ENCODE measurements at regions not wholly inside any gene's neighbourhood (a gene's known extent, or its start where the extent isn't known, plus 50 kb on each side); places are given as distances from the start of the nearest gene placed in this dataset.

- Histone ChIP-seq H3K9me3 (ENCODE audit: control insufficient read depth in 2 of 3, low read length in 3 of 3) (no peaks in the 10 kb centered on the region), H3K27ac (ENCODE audit: low read depth, low read length) (no peak overlapping the region), H3K27me3 (ENCODE audit: control insufficient read depth in 2 of 2, insufficient read depth in 2 of 2, low read length in 2 of 2) (no peaks in the 10 kb centered on the region), H3K4me3 (ENCODE audit: low read length) (no peak overlapping the region), H3K4me1 (ENCODE audit: control insufficient read depth in 2 of 2, insufficient read depth in 2 of 2, low read length in 2 of 2) (no peaks in the 10 kb centered on the region), H3K36me3 (ENCODE audit: control insufficient read depth in 2 of 3, insufficient read depth in 3 of 3, low read length in 3 of 3) (no peaks in the 10 kb centered on the region)
- peaks cover 0 to 3% (median 0%) of the 10 kb centered on the region in 7 donors for H3K4me1 Mint-ChIP-seq
- ATAC-seq (no peak), DNase-seq (no peak)
- no peaks in the 10 kb centered on the region for H3K36me3 Mint-ChIP-seq
- ChIA-PET CTCF (no interaction called here), POLR2A (no interaction called here)
- H3K4me3 Mint-ChIP-seq: no peak overlapping the region
- H3K9me3 Mint-ChIP-seq: no peaks in the 10 kb centered on the region
- intact Hi-C loops (cut with micrococcal nuclease): no loop called here
- H3K27me3 Mint-ChIP-seq: peaks cover 15 to 34% (median 17%) of the 10 kb centered on the region in 5 donors
- no peak overlapping the region for H3K27ac Mint-ChIP-seq
Measured at GRCh38 chr3:159898147-159898546, 90.5 kb upstream of the IL12A start.

- no peak overlapping the region for H3K27ac Mint-ChIP-seq
- H3K4me3 Mint-ChIP-seq: no peak overlapping the region
- H3K4me3 ChIP-seq (ENCODE audit: low read length): no peak overlapping the region
- H3K36me3 ChIP-seq (ENCODE audit: control insufficient read depth in 2 of 3, insufficient read depth in 3 of 3, low read length in 3 of 3): no peaks in the 10 kb centered on the region
- H3K9me3 ChIP-seq (ENCODE audit: control insufficient read depth in 2 of 3, low read length in 3 of 3): no peaks in the 10 kb centered on the region
- no peaks in the 10 kb centered on the region for H3K9me3 Mint-ChIP-seq
- peaks cover 15 to 34% (median 18%) of the 10 kb centered on the region in 5 donors for H3K27me3 Mint-ChIP-seq
- intact Hi-C loops (cut with micrococcal nuclease): no loop called here
- no peak overlapping the region for H3K27ac ChIP-seq (ENCODE audit: low read depth, low read length)
- no peaks in the 10 kb centered on the region for H3K27me3 ChIP-seq (ENCODE audit: control insufficient read depth in 2 of 2, insufficient read depth in 2 of 2, low read length in 2 of 2)
- peaks cover 0 to 3% (median 0%) of the 10 kb centered on the region in 7 donors for H3K4me1 Mint-ChIP-seq
- no peak for DNase-seq
- ATAC-seq: no peak
- POLR2A ChIA-PET: no interaction called here
- CTCF ChIA-PET: no interaction called here
- no peaks in the 10 kb centered on the region for H3K36me3 Mint-ChIP-seq
- no peaks in the 10 kb centered on the region for H3K4me1 ChIP-seq (ENCODE audit: control insufficient read depth in 2 of 2, insufficient read depth in 2 of 2, low read length in 2 of 2)
Measured at GRCh38 chr3:159899166-159899565, 89.5 kb upstream of the IL12A start.

GRCh38 chr3:159902546-159903314, 85.9 kb upstream of the IL12A start:
- CTCF ChIA-PET: interaction anchor here (0.7 kb wide), 1 partner anchor 33 kb away, joined by 3 read pairs; no protein-coding TSS in a partner anchor

GRCh38 chr3:159904455-159904854, 84.2 kb upstream of the IL12A start:
- Mint-ChIP-seq H3K4me1 (peaks cover 0 to 13% (median 0%) of the 10 kb centered on the region in 7 donors), H3K36me3 (no peaks in the 10 kb centered on the region), H3K4me3 (no peak overlapping the region), H3K27ac (no peak overlapping the region), H3K9me3 (peaks cover 0 to 5% (median 0%) of the 10 kb centered on the region in 11 donors), H3K27me3 (peaks cover 12 to 45% (median 23%) of the 10 kb centered on the region in 5 donors)
- POLR2A ChIA-PET: interaction anchor here (0.6 kb wide), 1 partner anchor 505 kb away, joined by 10 read pairs; no protein-coding TSS in a partner anchor
- ATAC-seq: peak; percentile 51
- no peak for DNase-seq
- intact Hi-C loops (cut with micrococcal nuclease): no loop called here
- H3K27ac ChIP-seq (ENCODE audit: low read depth, low read length): no peak overlapping the region
- no peaks in the 10 kb centered on the region for H3K9me3 ChIP-seq (ENCODE audit: control insufficient read depth in 2 of 3, low read length in 3 of 3)
- H3K36me3 ChIP-seq (ENCODE audit: control insufficient read depth in 2 of 3, insufficient read depth in 3 of 3, low read length in 3 of 3): no peaks in the 10 kb centered on the region
- H3K4me3 ChIP-seq (ENCODE audit: low read length): no peak overlapping the region
- no peaks in the 10 kb centered on the region for H3K4me1 ChIP-seq (ENCODE audit: control insufficient read depth in 2 of 2, insufficient read depth in 2 of 2, low read length in 2 of 2)
- no peaks in the 10 kb centered on the region for H3K27me3 ChIP-seq (ENCODE audit: control insufficient read depth in 2 of 2, insufficient read depth in 2 of 2, low read length in 2 of 2)
- CTCF ChIA-PET: no interaction called here

More at GRCh38 chr3:159902546-159903314, 85.9 kb upstream of the IL12A start:
- no peak overlapping the region for H3K4me3 Mint-ChIP-seq
- POLR2A ChIA-PET: interaction anchor here (0.6 kb wide), 1 partner anchor 935 kb away, joined by 8 read pairs; no protein-coding TSS in a partner anchor
- Histone ChIP-seq H3K27ac (ENCODE audit: low read depth, low read length) (no peak overlapping the region), H3K27me3 (ENCODE audit: control insufficient read depth in 2 of 2, insufficient read depth in 2 of 2, low read length in 2 of 2) (no peaks in the 10 kb centered on the region), H3K4me1 (ENCODE audit: control insufficient read depth in 2 of 2, insufficient read depth in 2 of 2, low read length in 2 of 2) (no peaks in the 10 kb centered on the region), H3K36me3 (ENCODE audit: control insufficient read depth in 2 of 3, insufficient read depth in 3 of 3, low read length in 3 of 3) (no peaks in the 10 kb centered on the region), H3K4me3 (ENCODE audit: low read length) (no peak overlapping the region), H3K9me3 (ENCODE audit: control insufficient read depth in 2 of 3, low read length in 3 of 3) (no peaks in the 10 kb centered on the region)
- H3K9me3 Mint-ChIP-seq: peaks cover 0 to 5% (median 0%) of the 10 kb centered on the region in 11 donors
- peaks cover 12 to 43% (median 23%) of the 10 kb centered on the region in 5 donors for H3K27me3 Mint-ChIP-seq
- intact Hi-C loops (cut with micrococcal nuclease): no loop called here
- H3K4me1 Mint-ChIP-seq: peaks cover 0 to 9% (median 0%) of the 10 kb centered on the region in 7 donors
- no peak for DNase-seq
- no peak overlapping the region for H3K27ac Mint-ChIP-seq
- no peaks in the 10 kb centered on the region for H3K36me3 Mint-ChIP-seq
- ATAC-seq: peak; percentile 44

GRCh38 chr3:159904911-159905310, 83.7 kb upstream of the IL12A start:
- H3K36me3 ChIP-seq (ENCODE audit: control insufficient read depth in 2 of 3, insufficient read depth in 3 of 3, low read length in 3 of 3): no peaks in the 10 kb centered on the region
- DNase-seq (no peak), ATAC-seq (no peak)
- H3K36me3 Mint-ChIP-seq: no peaks in the 10 kb centered on the region
- peaks cover 12 to 47% (median 23%) of the 10 kb centered on the region in 5 donors for H3K27me3 Mint-ChIP-seq
- peaks cover 0 to 13% (median 0%) of the 10 kb centered on the region in 7 donors for H3K4me1 Mint-ChIP-seq
- H3K9me3 Mint-ChIP-seq: peaks cover 0 to 5% (median 0%) of the 10 kb centered on the region in 11 donors
- no peaks in the 10 kb centered on the region for H3K9me3 ChIP-seq (ENCODE audit: control insufficient read depth in 2 of 3, low read length in 3 of 3)
- no peak overlapping the region for H3K27ac ChIP-seq (ENCODE audit: low read depth, low read length)
- H3K4me1 ChIP-seq (ENCODE audit: control insufficient read depth in 2 of 2, insufficient read depth in 2 of 2, low read length in 2 of 2): no peaks in the 10 kb centered on the region
- intact Hi-C loops (cut with micrococcal nuclease): no loop called here
- H3K27ac Mint-ChIP-seq: no peak overlapping the region
- H3K27me3 ChIP-seq (ENCODE audit: control insufficient read depth in 2 of 2, insufficient read depth in 2 of 2, low read length in 2 of 2): no peaks in the 10 kb centered on the region
- no peak overlapping the region for H3K4me3 ChIP-seq (ENCODE audit: low read length)
- CTCF ChIA-PET: no interaction called here
- no peak overlapping the region for H3K4me3 Mint-ChIP-seq
- POLR2A ChIA-PET: interaction anchor here (0.6 kb wide), 1 partner anchor 505 kb away, joined by 10 read pairs; no protein-coding TSS in a partner anchor

GRCh38 chr3:159907828-159908227, 80.8 kb upstream of the IL12A start:
- Mint-ChIP-seq H3K36me3 (no peaks in the 10 kb centered on the region), H3K4me3 (no peak overlapping the region), H3K4me1 (peaks cover 6 to 21% (median 12%) of the 10 kb centered on the region in 7 donors), H3K27me3 (peaks cover 6 to 30% (median 17%) of the 10 kb centered on the region in 5 donors), H3K9me3 (peaks cover 0 to 5% (median 0%) of the 10 kb centered on the region in 11 donors), H3K27ac (no peak overlapping the region)
- H3K27ac ChIP-seq (ENCODE audit: low read depth, low read length): no peak overlapping the region
- H3K4me3 ChIP-seq (ENCODE audit: low read length): no peak overlapping the region
- H3K27me3 ChIP-seq (ENCODE audit: control insufficient read depth in 2 of 2, insufficient read depth in 2 of 2, low read length in 2 of 2): no peaks in the 10 kb centered on the region
- intact Hi-C loops (cut with micrococcal nuclease): no loop called here
- no peaks in the 10 kb centered on the region for H3K9me3 ChIP-seq (ENCODE audit: control insufficient read depth in 2 of 3, low read length in 3 of 3)
- POLR2A ChIA-PET: no interaction called here
- H3K4me1 ChIP-seq (ENCODE audit: control insufficient read depth in 2 of 2, insufficient read depth in 2 of 2, low read length in 2 of 2): peaks cover 0 to 3% of the 10 kb centered on the region in 2 donors
- ATAC-seq (no peak), DNase-seq (no peak)
- CTCF ChIA-PET: no interaction called here
- H3K36me3 ChIP-seq (ENCODE audit: control insufficient read depth in 2 of 3, insufficient read depth in 3 of 3, low read length in 3 of 3): no peaks in the 10 kb centered on the region
